GM13977 (cell line): ENCODE measurements at regions not wholly inside any gene's neighbourhood (a gene's known extent, or its start where the extent isn't known, plus 50 kb on each side); places are given as distances from the start of the nearest gene placed in this dataset.

Source experiments
- DNase-seq: peaks from one replicate; pipeline ENCODE4 v3.0.0; 2012; ENCODE audit warnings: low spot score
- in situ Hi-C: fragments of 300-500 bp; cut with MboI; formaldehyde crosslinking; loops from one replicate; pipeline ENCODE4 v1.12.0; 2022; ENCODE audit warnings: low sequenced_read_pairs, low pct_unique_long_range_greater_than_20kb, mixed read lengths, inconsistent platforms; ENCODE audit not compliant: unreplicated experiment
- TF ChIP-seq, protein P1 (sequence below): IDR thresholded peaks from 2 replicates; pipeline ENCODE4 v1.5.1; 2012; ENCODE audit warnings: mild to moderate bottlenecking, control low read depth; ENCODE audit not compliant: insufficient read depth; ENCODE audit errors: extremely low read depth, missing control alignments

DNA sequence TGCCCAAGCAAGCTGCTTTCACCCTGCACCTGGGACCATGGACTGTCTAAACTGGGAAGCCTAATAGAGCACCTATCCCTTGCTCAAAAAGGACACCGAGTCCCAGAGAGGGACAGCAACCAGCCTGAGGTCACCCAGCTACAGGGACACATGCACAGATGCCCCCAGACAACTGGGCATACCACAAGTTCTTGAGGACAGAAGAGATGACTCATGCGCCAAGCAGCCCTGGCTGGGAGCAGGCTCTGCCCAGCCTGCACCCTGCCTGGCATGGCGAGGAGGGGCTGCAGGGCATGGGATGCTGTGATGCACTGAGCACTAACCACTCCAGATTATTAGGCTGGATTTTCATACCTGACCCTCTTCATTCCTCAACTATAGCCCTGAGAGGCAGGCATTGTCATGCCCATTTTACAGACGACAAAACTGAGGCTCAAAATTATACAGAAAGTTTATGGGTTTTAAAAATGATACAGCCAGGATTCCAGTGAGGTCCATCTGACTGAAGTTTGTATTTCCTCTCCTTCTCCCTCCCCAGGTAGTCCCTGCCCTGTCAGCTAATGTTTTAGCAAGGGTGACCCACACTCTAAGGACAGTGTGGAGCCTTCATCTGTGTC, 289.3 kb upstream of the ZMIZ1 start:
- DNase-seq, result no peak
- TF ChIP-seq, protein P1, sequence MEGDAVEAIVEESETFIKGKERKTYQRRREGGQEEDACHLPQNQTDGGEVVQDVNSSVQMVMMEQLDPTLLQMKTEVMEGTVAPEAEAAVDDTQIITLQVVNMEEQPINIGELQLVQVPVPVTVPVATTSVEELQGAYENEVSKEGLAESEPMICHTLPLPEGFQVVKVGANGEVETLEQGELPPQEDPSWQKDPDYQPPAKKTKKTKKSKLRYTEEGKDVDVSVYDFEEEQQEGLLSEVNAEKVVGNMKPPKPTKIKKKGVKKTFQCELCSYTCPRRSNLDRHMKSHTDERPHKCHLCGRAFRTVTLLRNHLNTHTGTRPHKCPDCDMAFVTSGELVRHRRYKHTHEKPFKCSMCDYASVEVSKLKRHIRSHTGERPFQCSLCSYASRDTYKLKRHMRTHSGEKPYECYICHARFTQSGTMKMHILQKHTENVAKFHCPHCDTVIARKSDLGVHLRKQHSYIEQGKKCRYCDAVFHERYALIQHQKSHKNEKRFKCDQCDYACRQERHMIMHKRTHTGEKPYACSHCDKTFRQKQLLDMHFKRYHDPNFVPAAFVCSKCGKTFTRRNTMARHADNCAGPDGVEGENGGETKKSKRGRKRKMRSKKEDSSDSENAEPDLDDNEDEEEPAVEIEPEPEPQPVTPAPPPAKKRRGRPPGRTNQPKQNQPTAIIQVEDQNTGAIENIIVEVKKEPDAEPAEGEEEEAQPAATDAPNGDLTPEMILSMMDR, result no peak
- in situ Hi-C loops, result no loop called here

DNA sequence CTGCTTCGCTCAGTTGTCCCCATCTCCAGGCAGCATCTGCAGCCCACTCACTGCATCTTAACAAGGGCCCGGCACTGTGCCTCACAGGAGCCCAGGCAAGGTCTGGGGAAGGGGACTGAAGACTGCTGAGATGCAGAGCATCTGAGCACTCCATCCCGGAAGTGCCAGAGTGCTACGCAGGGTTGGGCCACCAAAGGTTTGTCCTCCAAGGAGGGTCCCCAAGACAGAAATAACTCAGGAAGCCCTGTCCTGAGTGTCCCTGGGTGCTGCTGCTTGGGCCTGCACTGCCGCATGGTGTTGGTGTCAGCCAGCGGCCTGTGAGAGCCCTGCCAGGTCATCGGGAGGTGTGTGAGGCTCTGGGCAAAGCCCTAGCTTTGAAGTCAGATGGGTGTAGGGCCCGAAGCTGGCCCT, 288.2 kb upstream of the ZMIZ1 start:
- in situ Hi-C loops, result no loop called here
- DNase-seq, result no peak
- TF ChIP-seq, protein P1, result no peak

- TF ChIP-seq, protein P1, result no peak
- DNase-seq, result no peak
- in situ Hi-C loops, result no loop called here
Observed at GRCh38 chr10:78781251-78781913, 287.4 kb upstream of the ZMIZ1 start.

DNA sequence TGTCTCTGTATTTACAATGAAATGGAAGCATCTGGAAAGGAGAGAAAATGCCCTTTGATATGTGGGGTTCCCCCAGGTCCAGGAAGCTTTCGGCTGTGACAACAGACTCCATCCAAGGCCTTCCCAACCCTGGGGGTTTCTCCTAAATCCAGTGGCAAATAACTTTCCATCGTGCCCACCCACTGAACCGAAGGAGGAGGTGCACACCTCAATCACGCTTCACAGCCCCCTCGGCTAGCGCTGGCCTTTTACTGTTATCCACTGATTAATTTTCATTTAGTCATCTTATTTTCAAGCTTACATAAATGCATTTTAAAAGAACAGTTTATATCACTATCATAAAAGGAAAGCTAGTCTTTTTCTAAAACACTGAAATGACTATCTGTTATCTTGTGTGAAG, 286.8 kb upstream of the ZMIZ1 start:
- TF ChIP-seq, protein P1, result no peak

GRCh38 chr10:78782441-78782840, 286.3 kb upstream of the ZMIZ1 start:
- in situ Hi-C loops, result no loop called here
- TF ChIP-seq, protein P1, result no peak
- DNase-seq, result no peak

More for the DNA sequence above, 286.8 kb upstream of the ZMIZ1 start:
- DNase-seq, result no peak
- in situ Hi-C loops, result no loop called here

- in situ Hi-C loops, result no loop called here
- no peak for DNase-seq
Observed at GRCh38 chr10:78783753-78784152, 285.0 kb upstream of the ZMIZ1 start.

More at GRCh38 chr10:78783753-78784152, 285.0 kb upstream of the ZMIZ1 start:
- TF ChIP-seq, protein P1, result no peak
